ENCODE measurements at regions not wholly inside any gene's neighbourhood (a gene's known extent, or its start where the extent isn't known, plus 50 kb on each side); places are given as distances from the start of the nearest gene placed in this dataset.

DNA sequence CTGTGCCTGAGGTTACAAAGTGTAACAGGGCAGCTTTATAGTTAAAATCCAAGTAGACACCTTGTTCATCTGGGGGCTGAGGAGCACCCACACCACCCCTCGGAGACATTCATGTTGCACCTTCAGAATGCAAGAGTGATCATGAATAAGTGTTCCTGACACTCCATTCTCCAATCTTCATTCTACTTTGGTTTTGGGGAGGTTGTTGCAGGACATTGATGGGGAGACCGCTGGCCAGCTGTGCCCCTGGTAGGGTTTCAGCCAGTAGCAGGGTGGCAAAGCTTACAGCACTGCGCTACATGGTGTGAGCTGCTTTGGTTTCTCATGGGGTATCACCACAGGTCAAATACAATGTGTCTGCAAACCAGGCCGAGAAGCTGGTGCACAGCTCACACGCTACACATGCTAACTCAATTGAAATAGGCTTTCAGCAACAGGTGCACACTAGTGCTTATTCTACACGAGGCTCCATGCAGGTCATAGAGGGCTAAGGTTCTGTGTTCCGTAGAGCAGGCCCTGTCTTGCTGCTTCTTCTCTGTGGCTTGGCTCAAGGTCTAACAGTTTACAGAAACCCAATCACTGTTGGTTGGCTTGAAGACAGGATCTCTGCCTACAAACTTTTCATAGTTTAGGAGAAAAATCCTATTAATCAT, 317.4 kb upstream of the ZNF32 start:
- no peak for DNase-seq (ENCODE audit: insufficient read length, low spot score)
- FAIRE-seq: no peak

DNA sequence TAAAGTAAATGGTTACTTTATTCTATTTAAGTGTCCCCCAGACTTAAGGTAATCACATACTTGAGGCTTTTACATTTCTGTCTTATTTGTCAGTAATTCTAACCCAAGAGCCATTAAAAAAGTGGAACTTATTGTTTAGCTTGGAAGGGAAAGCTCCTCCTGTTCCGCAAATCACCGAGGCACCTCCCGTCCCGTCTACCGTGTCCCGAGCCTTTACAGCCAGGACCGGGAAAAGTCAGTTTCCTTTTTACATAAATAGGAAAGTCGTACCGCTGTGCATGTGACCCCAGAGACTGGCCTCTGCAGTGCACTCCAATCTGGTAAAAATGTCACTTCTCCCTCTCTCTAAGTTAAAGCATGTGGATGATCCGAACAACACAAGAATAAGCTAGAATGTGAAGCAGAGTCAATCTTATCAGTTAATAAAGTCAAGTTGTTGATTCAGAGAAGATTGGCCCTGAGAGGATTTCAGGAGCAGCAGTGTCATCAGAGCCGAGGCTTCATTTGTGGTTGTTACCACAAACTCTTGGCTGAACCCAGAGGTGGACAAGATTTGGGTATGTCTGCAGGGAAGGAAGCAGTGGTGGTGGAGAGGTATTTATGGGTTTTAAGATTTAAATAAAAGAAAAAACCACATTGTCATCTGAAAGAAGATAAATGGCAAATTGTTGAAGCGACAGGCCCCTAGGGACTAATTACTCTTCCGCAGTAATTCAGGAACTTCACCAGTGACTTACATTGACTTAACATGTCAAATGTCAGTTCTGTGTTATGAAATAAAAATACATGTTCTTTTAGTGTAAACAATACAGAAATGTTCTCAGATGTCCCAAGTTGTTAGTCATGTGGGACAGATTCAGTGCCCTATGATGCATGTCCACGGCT, 316.6 kb upstream of the ZNF32 start:
- FAIRE-seq (no peak), DNase-seq (ENCODE audit: insufficient read length, low spot score) (no peak)

DNA sequence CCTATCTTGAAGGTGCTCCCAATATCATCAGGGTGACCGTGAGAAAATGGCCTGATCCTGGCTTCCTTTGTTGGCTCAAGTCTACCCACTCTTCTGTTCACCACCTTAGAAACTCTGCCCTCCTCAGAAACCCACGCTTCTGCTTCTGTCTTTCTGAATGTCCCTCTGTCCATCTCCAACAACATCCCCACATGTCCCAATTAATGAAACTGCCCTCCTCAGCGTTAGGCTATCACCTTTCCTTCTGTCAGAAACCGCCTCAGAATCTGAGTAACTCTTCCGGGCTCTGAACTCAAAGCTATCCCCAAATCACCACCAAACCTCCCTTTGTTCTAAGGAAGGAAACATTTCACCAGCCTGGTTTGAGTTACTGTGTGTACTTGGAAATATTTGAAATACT, 315.8 kb upstream of the ZNF32 start:
- DNase-seq (ENCODE audit: insufficient read length, low spot score) (no peak), FAIRE-seq (no peak)

DNA sequence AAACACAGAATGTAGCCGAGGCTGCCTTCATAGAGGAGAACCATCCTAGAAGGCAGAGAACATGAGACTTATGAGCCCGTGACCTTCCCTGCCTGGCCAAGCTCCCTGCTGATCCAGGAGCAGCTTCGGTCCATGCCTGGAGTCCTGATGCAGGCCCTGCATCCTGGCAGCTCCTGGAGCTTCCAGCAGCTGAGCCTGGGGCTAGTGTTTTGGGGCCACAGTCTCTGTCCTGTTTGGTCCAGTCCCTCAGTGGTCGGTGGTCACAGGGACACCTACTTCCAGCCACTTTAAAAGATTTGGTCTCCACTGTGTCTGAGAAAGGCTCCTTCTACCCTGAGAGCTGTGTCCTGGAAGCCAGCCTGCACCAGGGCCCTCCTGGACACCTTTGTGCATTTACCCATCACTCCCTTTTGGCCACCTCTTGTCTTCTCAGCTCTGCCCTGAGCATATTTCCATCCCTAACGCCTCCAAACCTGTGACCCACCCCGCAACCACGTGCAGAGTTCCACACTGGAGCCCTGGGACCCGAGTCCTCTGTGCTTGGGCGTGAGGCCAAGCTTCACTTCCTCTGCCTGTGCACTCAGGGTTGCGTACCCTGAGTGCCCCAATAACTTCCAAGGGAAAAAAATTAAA, 315.2 kb upstream of the ZNF32 start:
- DNase-seq (ENCODE audit: insufficient read length, low spot score) (no peak), FAIRE-seq (no peak)

DNA sequence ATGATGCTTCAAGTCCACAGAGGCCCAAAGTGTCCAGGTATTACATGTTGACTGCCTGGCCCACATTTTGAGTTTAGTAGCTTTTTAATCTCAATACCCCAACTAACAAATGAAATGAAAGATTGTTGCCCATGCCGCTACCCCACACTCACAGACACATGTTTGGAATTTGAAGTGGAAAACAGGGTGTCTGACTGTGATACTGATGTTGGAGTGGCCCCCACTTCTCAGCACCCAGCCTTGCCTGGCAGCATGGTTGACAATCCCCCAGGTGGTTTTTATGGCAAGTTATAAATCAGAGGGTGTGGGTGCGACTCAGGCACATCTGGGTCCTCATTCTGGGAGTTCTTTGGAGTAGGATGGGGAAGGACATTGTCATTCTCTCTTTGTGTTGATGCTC, 314.7 kb upstream of the ZNF32 start:
- DNase-seq (ENCODE audit: insufficient read length, low spot score): no peak
- no peak for FAIRE-seq

DNA sequence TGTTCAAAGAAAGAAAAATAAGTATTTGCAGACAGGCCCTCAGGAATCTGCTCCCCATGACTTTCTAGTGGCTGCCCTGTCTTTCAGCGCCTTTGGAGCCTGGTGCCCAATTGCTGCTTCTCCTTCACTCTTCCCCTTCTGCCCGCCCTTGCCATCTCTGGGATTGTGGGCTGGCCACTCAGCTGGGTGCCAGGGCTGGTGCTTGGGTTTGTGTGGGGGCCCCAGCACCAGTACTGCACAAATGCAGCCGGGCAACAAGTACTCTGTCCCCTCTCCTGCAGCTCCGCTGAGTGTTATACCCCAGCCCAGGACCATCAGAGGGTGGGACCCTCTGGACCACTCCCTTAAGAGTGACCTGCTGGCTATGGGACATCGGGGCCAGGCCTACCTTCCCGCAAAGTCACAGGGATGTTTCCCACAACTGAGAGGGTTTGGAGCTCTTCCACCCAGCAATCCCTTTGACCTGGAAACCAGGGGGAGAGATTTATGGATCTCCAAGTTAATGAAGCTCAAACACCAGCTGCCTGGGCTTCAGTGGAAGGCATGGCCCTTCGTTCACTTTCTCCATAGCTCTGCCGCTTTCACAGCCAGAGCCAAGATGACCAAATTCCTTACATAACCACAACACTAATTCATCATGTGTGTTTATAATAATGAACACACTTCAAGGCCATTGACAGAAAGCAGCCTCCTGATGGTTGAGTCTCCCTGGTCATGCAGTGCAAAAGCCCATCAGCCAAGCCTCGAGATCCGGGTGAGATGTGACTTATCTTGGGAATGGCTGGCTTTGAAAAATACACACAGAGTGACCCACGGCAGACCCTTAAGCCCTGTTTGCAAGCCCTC, 313.9 kb upstream of the ZNF32 start:
- FAIRE-seq (no peak), DNase-seq (ENCODE audit: insufficient read length, low spot score) (no peak)

- FAIRE-seq: peak; percentile 52
- no peak for DNase-seq (ENCODE audit: insufficient read length, low spot score)
Observed at GRCh38 chr10:43961523-43962345, 313.1 kb upstream of the ZNF32 start.

DNA sequence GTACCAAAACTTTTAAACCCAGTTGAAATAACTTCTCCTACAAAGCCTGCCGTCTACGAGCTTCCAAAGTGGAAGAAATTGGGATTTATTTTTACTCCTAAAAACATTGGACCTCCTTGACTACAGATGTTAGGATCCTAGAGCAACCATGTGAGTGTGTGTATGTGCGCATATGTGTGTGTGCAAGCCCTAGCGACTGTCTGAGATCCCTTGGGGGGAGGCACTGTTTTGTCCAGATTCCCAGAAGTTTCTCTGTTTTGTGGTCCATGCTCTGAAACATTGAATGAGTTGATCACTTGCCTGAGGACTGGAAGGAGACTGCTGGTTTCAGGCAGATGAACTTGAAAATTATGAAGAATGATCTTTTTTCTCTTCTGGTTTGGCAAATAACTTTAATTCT, 312.3 kb upstream of the ZNF32 start:
- FAIRE-seq: no peak

GRCh38 chr10:43960477-43960876, 311.8 kb upstream of the ZNF32 start:
- FAIRE-seq (no peak), DNase-seq (ENCODE audit: insufficient read length, low spot score) (no peak)

More for the DNA sequence above, 312.3 kb upstream of the ZNF32 start:
- DNase-seq (ENCODE audit: insufficient read length, low spot score): no peak

DNA sequence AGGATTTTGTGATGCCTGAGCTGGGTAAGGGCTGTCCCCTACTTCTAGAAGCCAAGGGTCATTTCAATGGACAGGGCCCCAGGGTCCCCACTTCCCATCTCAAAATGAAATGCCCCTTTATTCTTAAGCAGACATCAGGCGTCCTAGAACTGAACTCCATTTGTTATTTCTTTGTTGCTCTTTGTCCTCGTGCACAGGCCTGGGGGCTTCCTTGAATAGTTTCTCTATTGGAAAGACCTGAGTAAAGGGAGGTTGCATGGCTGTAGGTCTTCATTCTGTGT, 311.4 kb upstream of the ZNF32 start:
- FAIRE-seq (no peak), DNase-seq (ENCODE audit: insufficient read length, low spot score) (no peak)

GRCh38 chr10:43959364-43960134, 310.9 kb upstream of the ZNF32 start:
- FAIRE-seq (no peak), DNase-seq (ENCODE audit: insufficient read length, low spot score) (no peak)

GRCh38 chr10:43958964-43959363, 310.3 kb upstream of the ZNF32 start:
- FAIRE-seq (no peak), DNase-seq (ENCODE audit: insufficient read length, low spot score) (no peak)

GRCh38 chr10:43958071-43958432, 309.4 kb upstream of the ZNF32 start:
- FAIRE-seq: no peak
- DNase-seq (ENCODE audit: insufficient read length, low spot score): no peak

- FAIRE-seq (peak; percentile 57), DNase-seq (ENCODE audit: insufficient read length, low spot score) (no peak)
Observed at GRCh38 chr10:43957267-43958070, 308.8 kb upstream of the ZNF32 start.

DNA sequence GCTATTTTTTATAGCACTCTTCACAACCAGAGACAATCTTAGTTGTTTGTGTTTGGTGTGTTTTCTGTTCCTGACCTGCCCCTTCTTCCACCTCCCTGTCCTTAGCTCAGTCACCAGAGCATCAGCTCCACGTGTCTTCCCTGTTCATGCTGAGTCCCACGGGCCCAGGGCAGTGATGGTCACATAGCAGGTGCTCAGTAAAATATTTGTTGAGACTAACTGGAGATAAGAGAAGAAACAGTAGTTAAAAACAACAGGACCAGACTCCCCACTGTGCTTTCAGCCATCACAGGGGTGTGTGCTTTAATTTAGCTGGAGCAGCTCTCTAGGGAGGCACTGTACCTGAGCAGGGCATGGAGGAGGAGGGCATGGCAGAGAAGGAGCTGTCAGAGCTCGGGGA, 307.3 kb upstream of the ZNF32 start:
- DNase-seq (ENCODE audit: insufficient read length, low spot score) (no peak), FAIRE-seq (peak; percentile 4)

DNA sequence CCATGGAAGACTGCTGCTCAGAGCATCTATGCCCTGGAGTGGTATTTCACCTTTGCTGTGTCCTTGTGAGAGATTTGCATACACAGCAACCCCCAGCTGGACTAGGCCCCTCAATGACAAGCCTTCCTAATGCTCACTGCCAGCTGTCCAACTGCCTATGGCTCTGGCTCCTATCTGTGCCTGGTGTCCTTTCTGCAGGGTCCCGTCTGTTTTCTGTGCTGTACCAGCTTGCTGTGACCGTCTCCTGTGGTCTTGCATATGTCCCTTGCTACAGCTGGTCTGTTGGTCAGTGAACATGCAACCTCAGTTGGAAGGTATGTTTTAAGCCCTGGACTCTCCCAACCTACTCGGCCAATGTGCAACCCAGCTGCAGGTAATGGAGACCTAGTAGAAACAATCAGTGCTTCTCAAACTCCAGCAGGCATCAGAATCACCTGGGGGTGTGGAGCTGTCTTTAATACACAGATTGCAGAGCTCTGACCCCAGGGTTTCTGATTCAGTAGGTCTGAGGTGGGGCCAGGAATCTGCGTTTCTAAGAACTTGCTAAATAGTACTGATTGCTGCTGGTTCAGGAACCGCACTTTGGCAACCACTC, 306.4 kb upstream of the ZNF32 start:
- DNase-seq (ENCODE audit: insufficient read length, low spot score) (no peak), FAIRE-seq (no peak)

DNA sequence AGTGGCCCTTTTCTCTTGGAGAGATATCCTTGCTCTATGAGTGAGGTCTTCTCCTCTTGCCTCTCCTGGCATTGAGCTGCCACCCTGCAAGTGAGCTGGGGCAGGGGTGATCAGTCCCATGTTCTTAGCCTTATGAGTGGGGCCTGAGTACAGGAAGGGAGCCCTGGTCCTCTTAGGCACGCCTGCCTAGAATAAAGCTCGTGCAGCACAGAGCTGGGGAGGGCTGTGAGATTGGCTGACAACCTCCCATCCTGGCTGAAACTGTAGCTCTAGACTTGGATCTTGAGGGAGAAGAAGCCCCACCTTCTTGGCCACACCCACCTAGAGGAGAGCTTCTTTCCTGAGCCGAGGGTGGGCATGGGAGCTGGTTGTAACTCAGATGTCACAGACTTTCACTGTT, 305.0 kb upstream of the ZNF32 start:
- DNase-seq (ENCODE audit: insufficient read length, low spot score): no peak

GRCh38 chr10:43952760-43953159, 304.1 kb upstream of the ZNF32 start:
- DNase-seq (ENCODE audit: insufficient read length, low spot score) (no peak), FAIRE-seq (no peak)

More for the DNA sequence above, 305.0 kb upstream of the ZNF32 start:
- FAIRE-seq: no peak
